Transverse colon (tissue), 4 donors: ENCODE measurements at regions not wholly inside any gene's neighbourhood (a gene's known extent, or its start where the extent isn't known, plus 50 kb on each side); places are given as distances from the start of the nearest gene placed in this dataset.

Experiments used
- DNase-seq: peaks from one replicate; pipeline ENCODE4 v3.0.0-alpha.2; 2019
- H3K27ac ChIP-seq, 4 donors: fragments of 200-600 bp; sonication (generic); 2 replicates each; pipeline ENCODE4 v1.5.1; 2016 to 2018; ENCODE audit warnings: inconsistent platforms in 4 of 4
- H3K27me3 ChIP-seq: fragments of 200-600 bp; sonication (generic); 2 replicates; pipeline ENCODE4 v1.5.1; 2017; ENCODE audit warnings: inconsistent platforms
- H3K36me3 ChIP-seq, 4 donors: fragments of 200-600 bp; sonication (generic); 2 replicates each; pipeline ENCODE4 v1.5.1; 2017 to 2019; ENCODE audit warnings: inconsistent platforms in 4 of 4
- H3K4me1 ChIP-seq, 4 donors: fragments of 200-600 bp; sonication (generic); 2 replicates each; pipeline ENCODE4 v1.5.1; 2017 to 2020; ENCODE audit warnings: inconsistent platforms in 4 of 4
- H3K4me3 ChIP-seq, 4 donors: fragments of 200-600 bp; sonication (generic); 1 replicate in 1 of 4; 2 replicates in 3 of 4; pipeline versions ENCODE4 v1.5.1 to v1.6.1; 2017 to 2019; ENCODE audit warnings: inconsistent platforms in 4 of 4
- H3K9me3 ChIP-seq, 2 donors: fragments of 200-600 bp; sonication (generic); 2 replicates each; pipeline ENCODE4 v1.5.1; 2017 to 2019; ENCODE audit warnings: inconsistent platforms in 2 of 2
- CTCF ChIP-seq, 5 experiments: fragments of 200-600 bp in 3 of 5; fragments of 450-650 bp in 2 of 5; sonication (generic) in 3 of 5; IDR thresholded peaks; 1 replicate in 2 of 5; 2 replicates in 3 of 5; pipeline ENCODE4 v1.5.1; 2016 to 2017; ENCODE audit warnings: antibody characterized with exemption in 5 of 5, inconsistent platforms in 3 of 5, mild to moderate bottlenecking in 2 of 5, moderate library complexity in 1 of 5
- EP300 ChIP-seq: sonication (generic); formaldehyde crosslinking; IDR thresholded peaks from one replicate; pipeline ENCODE4 v1.6.1; 2017; ENCODE audit warnings: antibody characterized with exemption, low read depth
- POLR2A ChIP-seq: fragments of 450-650 bp; IDR thresholded peaks from one replicate; pipeline ENCODE4 v1.6.1; 2016; ENCODE audit warnings: antibody characterized with exemption, mild to moderate bottlenecking, moderate library complexity
- POLR2AphosphoS5 ChIP-seq, 3 donors: sonication (generic); formaldehyde crosslinking; IDR thresholded peaks; one replicate each; pipeline ENCODE4 v1.6.1; 2016; ENCODE audit warnings: antibody characterized with exemption in 3 of 3
- WGBS, 2 donors: methylation state at CpG; one replicate each; pipeline ENCODE4 v1.1.5; 2018; ENCODE audit warnings: low coverage in 1 of 2; 5-methylcytosine and 5-hydroxymethylcytosine counted together
- in situ Hi-C, 4 donors: fragments of 200-750 bp; cut with MboI; loops; one replicate each; pipeline versions ENCODE4 v1.15.0 to v1.15.1; 2017; ENCODE audit warnings: low sequenced_read_pairs in 3 of 4, low pct_ligation_motif_present in 1 of 4, low pct_unique_long_range_greater_than_20kb in 1 of 4
- intact Hi-C: fragments of 100-400 bp; cut with DNase I; formaldehyde crosslinking; loops from one replicate; pipeline ENCODE4 v1.15.1; 2023; ENCODE audit warnings: low total_unique reads

- Histone ChIP-seq H3K4me3 (no peak overlapping the region), H3K36me3 (no peaks in the 10 kb centered on the region), H3K4me1 (peaks cover 0 to 9% (median 0%) of the 10 kb centered on the region in 4 donors), H3K27ac (no peak overlapping the region), H3K9me3 (no peaks in the 10 kb centered on the region), H3K27me3 (no peaks in the 10 kb centered on the region)
- intact Hi-C loops, result no loop called here
- DNase-seq, result no peak
- TF ChIP-seq POLR2AphosphoS5 (IDR thresholded peaks at IDR 0.05) (no peak), POLR2A (no peak), CTCF (IDR thresholded peaks at IDR 0.05) (no peak), EP300 (no peak)
- in situ Hi-C loops, result no loop called here
These were observed 132.0 kb upstream of the CARMIL1 start for GRCh38 chr6:25147223-25147622.

- 91 to 100% methylated on average over 1 of the region's 1 CpG for WGBS, 2 donors
- peaks cover 0 to 12% (median 0%) of the 10 kb centered on the region in 4 donors for H3K4me1 ChIP-seq
- H3K27ac ChIP-seq, result no peak overlapping the region
- no peak overlapping the region for H3K4me3 ChIP-seq
- TF ChIP-seq CTCF (IDR thresholded peaks at IDR 0.05) (no peak), EP300 (no peak), POLR2A (no peak), POLR2AphosphoS5 (IDR thresholded peaks at IDR 0.05) (no peak)
- in situ Hi-C loops, result no loop called here
- intact Hi-C loops, result no loop called here
- no peaks in the 10 kb centered on the region for H3K9me3 ChIP-seq
- H3K27me3 ChIP-seq, result no peaks in the 10 kb centered on the region
- no peaks in the 10 kb centered on the region for H3K36me3 ChIP-seq
- no peak for DNase-seq
These were observed 129.1 kb upstream of the CARMIL1 start for GRCh38 chr6:25150031-25150430.

- H3K36me3 ChIP-seq, result no peaks in the 10 kb centered on the region
These were observed 128.3 kb upstream of the CARMIL1 start for GRCh38 chr6:25150863-25151262.

GRCh38 chr6:25153079-25153478, 126.1 kb upstream of the CARMIL1 start:
- 94 to 98% methylated on average over 6 to 21 of the region's 21 CpGs for WGBS, 2 donors
- Histone ChIP-seq H3K36me3 (no peaks in the 10 kb centered on the region), H3K9me3 (peaks cover 4 to 6% of the 10 kb centered on the region in 2 donors), H3K27me3 (no peaks in the 10 kb centered on the region), H3K4me3 (no peak overlapping the region), H3K27ac (no peak overlapping the region), H3K4me1 (peaks cover 0 to 16% (median 0%) of the 10 kb centered on the region in 4 donors)
- no peak for DNase-seq
- in situ Hi-C loops (no loop called here), intact Hi-C loops (no loop called here)
- TF ChIP-seq POLR2A (no peak), EP300 (no peak), CTCF (IDR thresholded peaks at IDR 0.05) (no peak), POLR2AphosphoS5 (IDR thresholded peaks at IDR 0.05) (no peak)

More at GRCh38 chr6:25150863-25151262, 128.3 kb upstream of the CARMIL1 start:
- intact Hi-C loops (no loop called here), in situ Hi-C loops (no loop called here)
- Histone ChIP-seq H3K4me3 (no peak overlapping the region), H3K9me3 (no peaks in the 10 kb centered on the region), H3K27ac (no peak overlapping the region), H3K27me3 (no peaks in the 10 kb centered on the region), H3K4me1 (peaks cover 0 to 16% (median 0%) of the 10 kb centered on the region in 4 donors)
- DNase-seq, result no peak
- TF ChIP-seq CTCF (IDR thresholded peaks at IDR 0.05) (no peak), POLR2A (no peak), POLR2AphosphoS5 (IDR thresholded peaks at IDR 0.05) (no peak), EP300 (no peak)
- 53% methylated on average over 2 of the region's 2 CpGs; no CpG with 5 or more reads in 1 of the 2 donors for WGBS, 2 donors
